Transverse colon (tissue), 3 donors: ENCODE measurements at regions not wholly inside any gene's neighbourhood (a gene's known extent, or its start where the extent isn't known, plus 50 kb on each side); places are given as distances from the start of the nearest gene placed in this dataset.

ENCODE experiments used
- CTCF ChIP-seq, 5 experiments: fragments of 200-600 bp in 3 of 5; fragments of 450-650 bp in 2 of 5; sonication (generic) in 3 of 5; IDR thresholded peaks; 1 replicate in 2 of 5; 2 replicates in 3 of 5; pipeline ENCODE4 v1.5.1; 2016 to 2017; ENCODE audit warnings: antibody characterized with exemption in 5 of 5, inconsistent platforms in 3 of 5, mild to moderate bottlenecking in 2 of 5, moderate library complexity in 1 of 5
- EP300 ChIP-seq: sonication (generic); formaldehyde crosslinking; IDR thresholded peaks from one replicate; pipeline ENCODE4 v1.6.1; 2017; ENCODE audit warnings: antibody characterized with exemption, low read depth
- POLR2A ChIP-seq: fragments of 450-650 bp; IDR thresholded peaks from one replicate; pipeline ENCODE4 v1.6.1; 2016; ENCODE audit warnings: antibody characterized with exemption, mild to moderate bottlenecking, moderate library complexity

GRCh38 chr3:189403194-189403593, 228.0 kb upstream of the TP63 start:
- TF ChIP-seq POLR2A (no peak), CTCF (IDR thresholded peaks at IDR 0.05) (no peak), EP300 (no peak)
